ENCODE measurements at regions not wholly inside any gene's neighbourhood (a gene's known extent, or its start where the extent isn't known, plus 50 kb on each side); places are given as distances from the start of the nearest gene placed in this dataset.

- H3K4me3 ChIP-seq (ENCODE audit: low read depth, low read length) = no peak overlapping the region
- TF ChIP-seq CTCF (IDR thresholded peaks at IDR 0.05; ENCODE audit: low read depth, low read length, missing control alignments) = no peak
- no peak for DNase-seq (ENCODE audit: low read depth)
- in situ Hi-C loops (cut with HindIII; ENCODE audit: low sequenced_read_pairs) = no loop called here
These were observed 117.8 kb downstream of the WNT5A start for GRCh38 chr3:55369141-55369847.

- H3K4me3 ChIP-seq (ENCODE audit: low read depth, low read length) = no peak overlapping the region
- DNase-seq (ENCODE audit: low read depth) = no peak
- in situ Hi-C loops (cut with HindIII; ENCODE audit: low sequenced_read_pairs) = no loop called here
- no peak for TF ChIP-seq CTCF (IDR thresholded peaks at IDR 0.05; ENCODE audit: low read depth, low read length, missing control alignments)
These were observed 118.7 kb downstream of the WNT5A start for GRCh38 chr3:55368366-55368765.

- H3K4me3 ChIP-seq (ENCODE audit: low read depth, low read length) = no peak overlapping the region
- in situ Hi-C loops (cut with HindIII; ENCODE audit: low sequenced_read_pairs) = no loop called here
- no peak for DNase-seq (ENCODE audit: low read depth)
- TF ChIP-seq CTCF (IDR thresholded peaks at IDR 0.05; ENCODE audit: low read depth, low read length, missing control alignments) = no peak
These were observed 119.7 kb downstream of the WNT5A start for GRCh38 chr3:55367384-55367783.

- in situ Hi-C loops (cut with HindIII; ENCODE audit: low sequenced_read_pairs) = no loop called here
- DNase-seq (ENCODE audit: low read depth) = no peak
- H3K4me3 ChIP-seq (ENCODE audit: low read depth, low read length) = no peak overlapping the region
- TF ChIP-seq CTCF (IDR thresholded peaks at IDR 0.05; ENCODE audit: low read depth, low read length, missing control alignments) = no peak
These were observed 122.7 kb downstream of the WNT5A start for GRCh38 chr3:55364421-55364820.

- in situ Hi-C loops (cut with HindIII; ENCODE audit: low sequenced_read_pairs) = no loop called here
- H3K4me3 ChIP-seq (ENCODE audit: low read depth, low read length) = no peak overlapping the region
- DNase-seq (ENCODE audit: low read depth) = no peak
- TF ChIP-seq CTCF (IDR thresholded peaks at IDR 0.05; ENCODE audit: low read depth, low read length, missing control alignments) = no peak
These were observed 124.7 kb downstream of the WNT5A start for GRCh38 chr3:55362210-55362960.

GRCh38 chr3:55357796-55358195 is 129.3 kb downstream of the WNT5A start:
- H3K4me3 ChIP-seq (ENCODE audit: low read depth, low read length) = no peak overlapping the region
- in situ Hi-C loops (cut with HindIII; ENCODE audit: low sequenced_read_pairs) = no loop called here
- no peak for TF ChIP-seq CTCF (IDR thresholded peaks at IDR 0.05; ENCODE audit: low read depth, low read length, missing control alignments)
- DNase-seq (ENCODE audit: low read depth) = no peak
